Muscle of leg (tissue), 3 donors: ENCODE measurements at regions not wholly inside any gene's neighbourhood (a gene's known extent, or its start where the extent isn't known, plus 50 kb on each side); places are given as distances from the start of the nearest gene placed in this dataset.
"Not testable (repeated sequence)": the region's sequence is repeated elsewhere in the genome, so short reads cannot be mapped to it uniquely, and the experiment has no call there.

ENCODE experiments used
- DNase-seq: peaks from one replicate; pipeline ENCODE4 v3.0.0; 2013
- H3K27ac ChIP-seq: one replicate; pipeline ENCODE4 v1.5.1; 2013; ENCODE audit warnings: mild to moderate bottlenecking, low read length, control low read depth
- H3K27me3 ChIP-seq: one replicate; pipeline ENCODE4 v1.6.1; 2013; ENCODE audit warnings: low read length; ENCODE audit not compliant: control insufficient read depth, insufficient read depth
- H3K36me3 ChIP-seq: one replicate; pipeline ENCODE4 v1.6.1; 2013; ENCODE audit warnings: low read length; ENCODE audit not compliant: control insufficient read depth, insufficient read depth
- H3K4me1 ChIP-seq: one replicate; pipeline ENCODE4 v1.6.1; 2013; ENCODE audit warnings: low read length; ENCODE audit not compliant: control insufficient read depth, insufficient read depth
- H3K4me3 ChIP-seq: one replicate; pipeline ENCODE4 v1.5.1; 2013; ENCODE audit warnings: low read length, control low read depth
- H3K9me3 ChIP-seq: replicated peaks from 2 replicates; pipeline ENCODE4 v1.6.1; 2013; ENCODE audit warnings: low read depth, low read length; ENCODE audit not compliant: control insufficient read depth
- WGBS: methylation state at CpG from one replicate; pipeline ENCODE4 v1.1.5; 2013; ENCODE audit warnings: missing lambda C conversion rate; ENCODE audit not compliant: insufficient coverage; 5-methylcytosine and 5-hydroxymethylcytosine counted together

DNA sequence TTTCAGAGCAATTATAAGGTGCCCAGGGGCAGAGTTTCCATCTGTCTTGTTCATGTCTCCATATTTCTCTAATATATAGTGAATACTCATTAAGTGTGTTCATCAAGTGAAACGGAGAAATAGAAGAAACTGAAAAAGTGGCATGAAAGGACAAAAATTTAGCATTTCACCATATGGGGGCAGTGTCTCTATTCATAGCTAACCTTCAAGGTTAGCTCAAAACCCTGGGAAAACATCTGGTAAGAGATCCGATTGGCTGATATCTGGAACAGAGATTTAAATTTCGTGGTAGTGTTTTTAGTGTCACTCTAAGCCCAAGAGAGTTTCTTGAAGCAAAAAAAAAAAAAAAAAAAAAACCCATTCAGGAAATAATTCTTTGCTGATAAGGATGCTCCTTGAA, 367.5 kb downstream of the DAD1 start:
- Histone ChIP-seq H3K36me3 (no peaks in the 10 kb centered on the region), H3K9me3 (no peaks in the 10 kb centered on the region), H3K27ac (no peak overlapping the region), H3K27me3 (no peaks in the 10 kb centered on the region), H3K4me1 (no peaks in the 10 kb centered on the region), H3K4me3 (no peak overlapping the region)
- WGBS = no CpG with 5 or more reads among the region's 3 CpGs
- DNase-seq = peak; percentile 66

DNA sequence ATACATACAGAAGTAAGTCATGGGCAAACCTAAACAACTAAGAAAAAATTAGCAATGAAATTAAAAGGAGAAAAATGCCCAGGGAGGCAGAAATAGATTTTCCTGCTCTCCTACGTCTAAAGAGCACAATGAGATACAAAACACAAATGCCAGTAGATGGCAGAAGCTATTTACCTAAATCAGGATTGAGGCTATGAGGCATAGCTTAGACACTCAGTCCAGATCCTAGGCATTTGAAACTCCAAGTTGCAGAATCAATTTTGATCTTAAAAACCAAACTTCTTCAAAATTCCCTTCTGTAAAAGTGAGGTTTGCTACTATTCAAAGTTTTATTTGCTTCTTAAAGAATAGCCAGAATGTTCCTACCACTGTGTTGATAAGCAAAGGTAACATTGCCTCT, 368.6 kb downstream of the DAD1 start:
- Histone ChIP-seq H3K27ac (no peak overlapping the region), H3K4me1 (no peaks in the 10 kb centered on the region), H3K36me3 (no peaks in the 10 kb centered on the region), H3K27me3 (no peaks in the 10 kb centered on the region), H3K4me3 (no peak overlapping the region), H3K9me3 (no peaks in the 10 kb centered on the region)
- DNase-seq = peak; percentile 57
- no CpG with 5 or more reads among the region's 1 CpG for WGBS

DNA sequence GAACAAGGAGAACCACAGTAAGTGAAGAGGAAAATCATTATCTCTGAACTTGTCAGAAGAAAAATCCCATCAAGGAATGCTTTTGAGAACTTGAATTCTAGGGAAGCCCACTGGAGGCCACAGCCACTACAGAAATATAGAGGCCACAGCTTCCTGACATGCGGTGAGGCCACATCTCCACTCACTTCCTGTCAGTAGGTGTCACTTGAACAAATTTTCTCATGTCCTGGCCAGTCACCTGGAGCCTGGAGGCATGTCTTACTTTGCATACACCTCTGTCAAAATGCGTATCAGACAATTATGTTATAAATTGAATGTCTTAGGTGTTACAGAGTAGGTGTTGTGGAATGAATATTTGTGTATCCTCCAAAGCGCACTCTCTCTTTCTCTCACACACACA, 370.3 kb downstream of the DAD1 start:
- H3K27me3 ChIP-seq = no peaks in the 10 kb centered on the region
- H3K4me3 ChIP-seq = no peak overlapping the region
- no peaks in the 10 kb centered on the region for H3K4me1 ChIP-seq
- no peaks in the 10 kb centered on the region for H3K36me3 ChIP-seq
- DNase-seq = no peak
- no peaks in the 10 kb centered on the region for H3K9me3 ChIP-seq
- no peak overlapping the region for H3K27ac ChIP-seq
- no CpG with 5 or more reads among the region's 3 CpGs for WGBS

DNA sequence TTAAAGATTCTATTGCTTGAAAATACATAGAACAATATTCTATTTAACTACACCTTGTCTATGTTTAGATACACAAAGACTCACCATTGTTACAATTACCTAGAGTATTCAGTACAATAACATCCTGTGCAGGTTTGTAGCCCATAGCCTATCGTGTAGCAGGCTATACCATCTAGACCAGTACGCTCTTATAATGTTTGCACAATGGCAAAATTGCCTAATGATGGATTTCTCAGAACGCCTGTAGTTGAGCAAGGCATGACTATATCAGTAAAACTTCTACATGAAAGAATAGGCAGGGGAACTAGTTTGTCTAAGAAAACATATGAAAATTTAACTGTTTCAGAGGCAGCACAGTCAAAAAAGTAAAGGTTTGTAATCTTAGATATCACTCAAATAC, 375.9 kb downstream of the DAD1 start:
- H3K9me3 ChIP-seq = no peaks in the 10 kb centered on the region
- no peaks in the 10 kb centered on the region for H3K27me3 ChIP-seq
- DNase-seq = no peak
- no peak overlapping the region for H3K4me3 ChIP-seq
- 67% methylated on average over 1 of the region's 3 CpGs for WGBS
- H3K27ac ChIP-seq = no peak overlapping the region
- H3K4me1 ChIP-seq = no peaks in the 10 kb centered on the region
- H3K36me3 ChIP-seq = no peaks in the 10 kb centered on the region

DNA sequence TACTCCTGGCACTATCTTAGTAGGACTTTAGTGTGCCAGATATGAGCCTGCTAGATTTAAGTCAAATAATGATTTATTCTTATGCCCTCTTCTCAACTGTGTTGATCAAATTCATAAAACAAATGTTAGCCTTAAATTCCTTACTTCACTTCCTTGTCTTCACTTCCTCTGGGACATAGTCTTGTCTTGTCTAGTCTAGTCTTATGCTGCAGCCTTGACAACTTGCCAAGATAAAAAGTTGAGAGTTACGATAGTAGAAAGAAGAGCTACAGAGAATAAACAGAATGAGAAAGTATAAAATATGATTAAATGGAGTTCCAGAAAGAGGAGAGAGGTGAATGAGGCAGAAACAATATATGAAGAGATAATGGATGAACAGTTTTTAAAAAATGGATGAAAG, 378.1 kb downstream of the DAD1 start:
- H3K36me3 ChIP-seq = no peaks in the 10 kb centered on the region
- no CpG with 5 or more reads among the region's 1 CpG for WGBS
- H3K27ac ChIP-seq = no peak overlapping the region
- no peaks in the 10 kb centered on the region for H3K4me1 ChIP-seq
- no peak overlapping the region for H3K4me3 ChIP-seq
- no peaks in the 10 kb centered on the region for H3K9me3 ChIP-seq
- no peaks in the 10 kb centered on the region for H3K27me3 ChIP-seq
- peak; percentile 39 for DNase-seq

DNA sequence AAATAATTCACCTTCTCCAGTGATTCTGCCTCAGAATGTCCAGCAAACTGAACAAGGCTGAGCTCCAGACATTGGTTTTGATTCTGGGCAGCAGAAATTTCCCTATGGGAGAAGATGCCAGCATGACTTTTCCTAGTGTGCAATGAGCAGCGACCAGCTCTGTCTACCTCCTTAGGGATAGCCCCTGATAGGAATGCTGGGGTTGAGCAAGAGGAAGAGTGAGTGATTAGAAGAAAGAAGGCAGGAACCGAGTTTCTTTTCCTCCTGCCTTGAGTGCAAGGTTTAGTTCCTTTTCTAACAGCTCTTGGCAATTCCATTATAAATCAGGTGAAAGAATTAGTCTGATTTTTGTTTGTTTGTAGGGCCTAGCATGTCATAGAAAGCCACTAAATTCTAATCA, 379.0 kb downstream of the DAD1 start:
- no peaks in the 10 kb centered on the region for H3K4me1 ChIP-seq
- H3K27ac ChIP-seq = no peak overlapping the region
- H3K4me3 ChIP-seq = no peak overlapping the region
- no CpG with 5 or more reads among the region's 2 CpGs for WGBS
- no peaks in the 10 kb centered on the region for H3K27me3 ChIP-seq
- no peaks in the 10 kb centered on the region for H3K36me3 ChIP-seq
- H3K9me3 ChIP-seq = no peaks in the 10 kb centered on the region
- no peak for DNase-seq

DNA sequence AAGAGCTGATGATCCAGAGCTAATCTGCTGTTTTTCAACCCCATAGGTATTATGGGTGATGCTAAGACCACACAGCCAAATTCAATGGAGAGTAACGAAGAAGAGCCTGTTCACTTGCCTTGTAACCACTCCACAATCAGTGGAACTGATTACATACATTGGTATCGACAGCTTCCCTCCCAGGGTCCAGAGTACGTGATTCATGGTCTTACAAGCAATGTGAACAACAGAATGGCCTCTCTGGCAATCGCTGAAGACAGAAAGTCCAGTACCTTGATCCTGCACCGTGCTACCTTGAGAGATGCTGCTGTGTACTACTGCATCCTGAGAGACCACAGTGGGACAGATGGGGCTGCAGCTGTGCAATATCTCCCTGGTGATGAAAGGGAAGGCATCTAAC, 386.0 kb downstream of the DAD1 start:
- Histone ChIP-seq H3K36me3 (no peaks in the 10 kb centered on the region), H3K27me3 (no peaks in the 10 kb centered on the region), H3K4me1 (no peaks in the 10 kb centered on the region), H3K4me3 (no peak overlapping the region), H3K9me3 (no peaks in the 10 kb centered on the region), H3K27ac (no peak overlapping the region)
- no peak for DNase-seq
- WGBS = 74% methylated on average over 5 of the region's 5 CpGs

DNA sequence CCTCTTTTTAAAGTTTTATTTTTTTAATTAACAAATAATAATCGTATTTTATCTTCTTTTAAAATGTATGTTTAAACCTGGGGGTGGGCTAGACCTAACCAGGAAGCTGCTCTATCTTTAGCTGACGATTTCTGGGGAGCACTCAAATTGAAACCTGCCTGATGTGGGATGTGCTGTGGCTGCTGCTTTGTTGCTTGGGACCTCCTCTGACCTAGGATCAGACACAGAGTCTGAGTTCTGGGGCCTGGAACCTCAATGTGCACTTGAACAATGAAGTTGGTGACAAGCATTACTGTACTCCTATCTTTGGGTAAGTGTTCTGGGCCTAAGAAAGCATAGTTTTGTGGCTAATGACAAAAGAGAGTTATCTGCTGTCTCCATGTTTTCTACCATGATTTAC, 386.7 kb downstream of the DAD1 start:
- no peaks in the 10 kb centered on the region for H3K4me1 ChIP-seq
- no peaks in the 10 kb centered on the region for H3K9me3 ChIP-seq
- 83% methylated on average over 1 of the region's 2 CpGs for WGBS
- no peak overlapping the region for H3K27ac ChIP-seq
- H3K4me3 ChIP-seq = no peak overlapping the region
- no peaks in the 10 kb centered on the region for H3K36me3 ChIP-seq
- DNase-seq = no peak
- H3K27me3 ChIP-seq = no peaks in the 10 kb centered on the region

DNA sequence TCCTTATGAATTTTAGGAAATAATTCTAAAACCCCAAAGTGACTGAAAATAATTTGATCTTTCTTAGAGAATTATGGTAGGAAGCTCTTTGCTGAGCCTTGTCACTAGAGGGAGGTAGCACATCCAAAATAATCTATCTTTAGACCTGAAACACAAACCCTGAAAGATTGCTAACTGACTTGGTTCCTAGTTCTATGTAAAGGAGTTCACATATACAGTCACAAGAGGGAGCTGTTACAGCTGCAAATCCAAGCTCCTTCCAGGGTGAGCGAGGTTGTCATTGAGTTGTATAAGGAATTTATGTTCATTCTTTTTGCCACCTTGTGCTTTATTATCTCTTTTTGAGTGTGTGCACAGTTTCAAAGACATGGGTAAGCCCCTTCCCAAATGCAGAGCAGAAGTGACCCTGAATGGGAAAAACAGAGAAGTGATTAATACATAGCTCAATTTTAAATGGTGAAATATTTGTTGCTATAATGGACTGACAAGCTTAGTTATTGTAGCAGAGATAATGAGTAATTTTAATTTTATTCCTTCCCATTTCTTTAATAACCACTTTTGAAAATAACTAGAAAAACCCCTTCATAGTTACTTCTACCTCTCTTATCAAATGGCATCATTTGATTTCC, 387.9 kb downstream of the DAD1 start:
- no peak overlapping the region for H3K4me3 ChIP-seq
- H3K36me3 ChIP-seq = no peaks in the 10 kb centered on the region
- H3K27me3 ChIP-seq = no peaks in the 10 kb centered on the region
- WGBS = no CpG with 5 or more reads among the region's 1 CpG
- H3K4me1 ChIP-seq = no peaks in the 10 kb centered on the region
- H3K9me3 ChIP-seq = no peaks in the 10 kb centered on the region
- no peak overlapping the region for H3K27ac ChIP-seq
- peak; percentile 57 for DNase-seq

DNA sequence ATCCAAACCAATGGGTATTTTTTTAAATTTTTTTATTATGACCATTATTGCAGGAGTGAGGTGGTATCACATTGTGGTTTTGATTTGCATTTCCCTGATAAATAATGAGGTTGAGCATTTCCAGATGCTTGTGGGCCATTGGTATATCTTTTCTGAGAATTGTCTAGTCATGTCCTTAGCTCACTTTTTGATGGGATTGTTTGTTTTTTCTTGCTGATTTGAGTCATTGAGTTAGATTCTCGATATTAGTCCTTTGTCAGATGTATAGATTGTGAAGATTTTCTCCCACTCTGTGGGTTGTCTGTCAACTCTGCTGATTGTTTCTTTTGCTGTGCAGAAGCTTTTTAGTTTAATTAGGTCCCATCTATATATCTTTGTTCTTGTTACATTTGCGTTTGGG, 388.9 kb downstream of the DAD1 start:
- not testable (repeated sequence) for H3K9me3 ChIP-seq, H3K27ac ChIP-seq, H3K36me3 ChIP-seq, DNase-seq, H3K4me3 ChIP-seq, H3K4me1 ChIP-seq, H3K27me3 ChIP-seq
- WGBS = no CpG with 5 or more reads among the region's 2 CpGs

DNA sequence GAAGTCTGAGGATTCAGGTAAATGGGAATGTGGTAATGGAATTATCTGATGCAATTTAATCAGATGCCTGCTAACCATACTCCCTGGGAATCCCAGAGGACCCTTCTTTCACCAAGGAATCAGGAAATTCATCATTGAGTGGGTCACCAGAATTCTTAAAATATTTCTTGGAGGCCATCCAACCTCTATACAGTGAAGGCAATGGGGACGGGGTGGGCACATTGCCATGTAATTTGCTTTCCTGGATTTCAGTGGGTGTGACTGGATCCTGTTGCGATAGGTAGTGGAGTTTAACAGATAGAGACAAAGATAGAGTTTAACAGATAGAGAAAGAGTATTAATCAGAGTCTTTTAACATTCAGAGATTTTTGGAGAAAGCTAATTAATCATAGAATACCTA, 394.4 kb downstream of the DAD1 start:
- Histone ChIP-seq H3K4me3 (no peak overlapping the region), H3K36me3 (no peaks in the 10 kb centered on the region), H3K4me1 (no peaks in the 10 kb centered on the region), H3K9me3 (no peaks in the 10 kb centered on the region), H3K27me3 (no peaks in the 10 kb centered on the region), H3K27ac (no peak overlapping the region)
- no peak for DNase-seq
- no CpG with 5 or more reads among the region's 2 CpGs for WGBS
